K562 (cell line): ENCODE measurements at regions not wholly inside any gene's neighbourhood (a gene's known extent, or its start where the extent isn't known, plus 50 kb on each side); places are given as distances from the start of the nearest gene placed in this dataset.

Experiments
- CBFB ChIP-seq: sonication (generic); formaldehyde crosslinking; IDR thresholded peaks from 2 replicates; pipeline ENCODE4 v1.4.0; 2020; ENCODE audit warnings: mild to moderate bottlenecking, missing genetic modification reagents
- GTF2F1 ChIP-seq: IDR thresholded peaks from 2 replicates; pipeline ENCODE4 v1.6.1; 2011; ENCODE audit warnings: low read depth, low read length, improper control_type of control experiment
- KDM1A ChIP-seq, 2 experiments: fragments of 450-650 bp; IDR thresholded peaks; 2 replicates each; pipeline ENCODE4 v1.6.1; 2016; ENCODE audit warnings: mild to moderate bottlenecking in 2 of 2
- REST ChIP-seq, 2 experiments: fragments of 450-650 bp; formaldehyde crosslinking in 1 of 2; IDR thresholded peaks; 2 replicates each; pipeline versions ENCODE4 v1.4.0 to v1.6.1; 2014 to 2020; ENCODE audit warnings: mild to moderate bottlenecking in 2 of 2, borderline replicate concordance in 1 of 2, low read depth in 1 of 2
- ZNF583 ChIP-seq: fragments of 250-450 bp; sonication (Bioruptor Pico); IDR thresholded peaks from 2 replicates; pipeline ENCODE4 v1.4.0; 2020
- TF ChIP-seq, protein P1 (sequence below): fragments of 150-350 bp; IDR thresholded peaks from 2 replicates; pipeline ENCODE4 v1.6.1; 2014; ENCODE audit warnings: low read depth, mild to moderate bottlenecking, low read length, borderline replicate concordance

DNA sequence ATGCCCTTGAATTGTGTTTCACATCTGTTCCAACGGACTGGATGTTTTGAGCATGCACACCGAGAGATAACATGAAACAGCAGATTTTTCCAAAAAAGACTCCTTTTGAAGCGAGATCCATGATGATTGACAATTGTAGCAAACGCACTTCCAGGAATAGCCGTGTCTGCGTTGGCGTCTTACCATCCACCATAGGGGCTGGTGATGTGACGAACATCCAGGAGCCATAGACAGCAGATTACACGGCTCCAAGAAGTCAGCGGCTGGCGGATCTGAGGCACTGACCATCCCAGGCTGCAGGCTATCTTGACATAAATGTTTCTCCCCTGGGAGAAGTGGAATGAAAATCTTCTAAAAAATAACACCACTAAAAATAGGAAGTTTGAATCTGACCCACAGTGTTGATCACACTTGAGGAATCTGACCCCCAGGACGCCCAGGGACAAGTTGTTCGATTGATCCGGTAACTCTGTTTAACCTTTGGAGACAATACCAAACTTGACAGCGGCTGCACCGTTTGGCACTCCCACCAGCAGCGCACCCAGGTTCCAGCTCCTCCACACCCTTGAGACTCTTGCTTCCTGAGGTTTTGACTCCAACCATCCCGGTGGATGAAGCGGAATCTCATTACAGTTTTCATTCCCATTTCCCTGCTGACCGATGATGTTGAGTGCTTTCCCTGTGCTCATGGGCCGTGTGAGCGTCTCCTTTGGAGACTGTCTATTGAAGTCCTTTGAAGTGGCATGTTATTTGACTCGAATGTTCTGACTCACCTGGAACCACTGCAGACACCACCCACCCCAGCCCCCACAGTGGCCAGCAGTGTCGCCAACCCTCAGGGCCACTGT lies 140.0 kb upstream of the GPC1 start:
- no peak for TF ChIP-seq ZNF583 (CRISPR knock-in tag)
- no peak for TF ChIP-seq REST (IDR thresholded peaks at IDR 0.05; ENCODE audit: borderline replicate concordance)
- no peak for TF ChIP-seq REST (CRISPR knock-in tag; IDR thresholded peaks at IDR 0.05; ENCODE audit: low read depth)
- TF ChIP-seq, protein P1, sequence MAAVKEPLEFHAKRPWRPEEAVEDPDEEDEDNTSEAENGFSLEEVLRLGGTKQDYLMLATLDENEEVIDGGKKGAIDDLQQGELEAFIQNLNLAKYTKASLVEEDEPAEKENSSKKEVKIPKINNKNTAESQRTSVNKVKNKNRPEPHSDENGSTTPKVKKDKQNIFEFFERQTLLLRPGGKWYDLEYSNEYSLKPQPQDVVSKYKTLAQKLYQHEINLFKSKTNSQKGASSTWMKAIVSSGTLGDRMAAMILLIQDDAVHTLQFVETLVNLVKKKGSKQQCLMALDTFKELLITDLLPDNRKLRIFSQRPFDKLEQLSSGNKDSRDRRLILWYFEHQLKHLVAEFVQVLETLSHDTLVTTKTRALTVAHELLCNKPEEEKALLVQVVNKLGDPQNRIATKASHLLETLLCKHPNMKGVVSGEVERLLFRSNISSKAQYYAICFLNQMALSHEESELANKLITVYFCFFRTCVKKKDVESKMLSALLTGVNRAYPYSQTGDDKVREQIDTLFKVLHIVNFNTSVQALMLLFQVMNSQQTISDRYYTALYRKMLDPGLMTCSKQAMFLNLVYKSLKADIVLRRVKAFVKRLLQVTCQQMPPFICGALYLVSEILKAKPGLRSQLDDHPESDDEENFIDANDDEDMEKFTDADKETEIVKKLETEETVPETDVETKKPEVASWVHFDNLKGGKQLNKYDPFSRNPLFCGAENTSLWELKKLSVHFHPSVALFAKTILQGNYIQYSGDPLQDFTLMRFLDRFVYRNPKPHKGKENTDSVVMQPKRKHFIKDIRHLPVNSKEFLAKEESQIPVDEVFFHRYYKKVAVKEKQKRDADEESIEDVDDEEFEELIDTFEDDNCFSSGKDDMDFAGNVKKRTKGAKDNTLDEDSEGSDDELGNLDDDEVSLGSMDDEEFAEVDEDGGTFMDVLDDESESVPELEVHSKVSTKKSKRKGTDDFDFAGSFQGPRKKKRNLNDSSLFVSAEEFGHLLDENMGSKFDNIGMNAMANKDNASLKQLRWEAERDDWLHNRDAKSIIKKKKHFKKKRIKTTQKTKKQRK: no peak
- TF ChIP-seq KDM1A (IDR thresholded peaks at IDR 0.05): no peak
- TF ChIP-seq GTF2F1: no peak
- TF ChIP-seq CBFB: no peak
